HG03439 (cell line): ENCODE measurements at regions not wholly inside any gene's neighbourhood (a gene's known extent, or its start where the extent isn't known, plus 50 kb on each side); places are given as distances from the start of the nearest gene placed in this dataset.
"Not testable (repeated sequence)": the region's sequence is repeated elsewhere in the genome, so short reads cannot be mapped to it uniquely, and the experiment has no call there.

Experiments used
- ATAC-seq: cut with Tn5 transposase; IDR thresholded peaks from one replicate; pipeline ENCODE4 v1.9.1; 2021; ENCODE audit warnings: mild to moderate bottlenecking, moderate library complexity; ENCODE audit not compliant: unreplicated experiment

- ATAC-seq: no peak
These were observed 109.2 kb upstream of the MCHR2 start for GRCh38 chr6:100103194-100103593.

- no peak for ATAC-seq
These were observed 107.6 kb upstream of the MCHR2 start for GRCh38 chr6:100101644-100102043.

- ATAC-seq: no peak
These were observed 106.8 kb upstream of the MCHR2 start for GRCh38 chr6:100100776-100101175.

- ATAC-seq: peak; percentile 58
These were observed 105.4 kb upstream of the MCHR2 start for GRCh38 chr6:100099189-100100074.

GRCh38 chr6:100096936-100097335 lies 102.9 kb upstream of the MCHR2 start:
- ATAC-seq: no peak

- ATAC-seq: no peak
These were observed 102.3 kb upstream of the MCHR2 start for GRCh38 chr6:100096341-100096740.

- no peak for ATAC-seq
These were observed 99.4 kb upstream of the MCHR2 start for GRCh38 chr6:100093405-100093804.

- no peak for ATAC-seq
These were observed 94.0 kb upstream of the MCHR2 start for GRCh38 chr6:100088009-100088408.

GRCh38 chr6:100084991-100085364 lies 91.0 kb upstream of the MCHR2 start:
- no peak for ATAC-seq

GRCh38 chr6:100084316-100084990 lies 90.4 kb upstream of the MCHR2 start:
- no peak for ATAC-seq

- ATAC-seq: no peak
These were observed 84.5 kb upstream of the MCHR2 start for GRCh38 chr6:100078509-100078908.

GRCh38 chr6:100065348-100065747 lies 71.3 kb upstream of the MCHR2 start:
- ATAC-seq: no peak

- ATAC-seq: no peak
These were observed 68.6 kb upstream of the MCHR2 start for GRCh38 chr6:100062621-100063020.

- ATAC-seq: no peak
These were observed 63.9 kb upstream of the MCHR2 start for GRCh38 chr6:100057941-100058340.

GRCh38 chr6:100050550-100050949 lies 56.5 kb upstream of the MCHR2 start:
- ATAC-seq: no peak

GRCh38 chr6:100043961-100044360 lies 49.9 kb upstream of the MCHR2 start:
- ATAC-seq: not testable (repeated sequence)
